HT-29 (cell line): ENCODE measurements at regions not wholly inside any gene's neighbourhood (a gene's known extent, or its start where the extent isn't known, plus 50 kb on each side); places are given as distances from the start of the nearest gene placed in this dataset.
"Not testable (repeated sequence)": the region's sequence is repeated elsewhere in the genome, so short reads cannot be mapped to it uniquely, and the experiment has no call there.

ENCODE experiments used
- DNase-seq: peaks from one replicate; pipeline ENCODE4 v3.0.0-alpha.2; 2015; ENCODE audit warnings: low spot score

GRCh38 chr12:69187572-69187971 lies 51.8 kb upstream of the CPSF6 start:
- not testable (repeated sequence) for DNase-seq

GRCh38 chr12:69189378-69189978 lies 49.9 kb upstream of the CPSF6 start:
- DNase-seq = no peak
